ENCODE measurements at regions not wholly inside any gene's neighbourhood (a gene's known extent, or its start where the extent isn't known, plus 50 kb on each side); places are given as distances from the start of the nearest gene placed in this dataset.

GRCh38 chrY:8094429-8094828 is 1182.9 kb upstream of the AMELY start:
- TF ChIP-seq CTCF (IDR thresholded peaks at IDR 0.05 in 4 of 5, conservative IDR thresholded peaks at IDR 0.05 in 1 of 5) (no peak), POLR2A (IDR thresholded peaks at IDR 0.05) (no peak)

All from gastrocnemius medialis (tissue), 4 donors.